ENCODE measurements at regions not wholly inside any gene's neighbourhood (a gene's known extent, or its start where the extent isn't known, plus 50 kb on each side); places are given as distances from the start of the nearest gene placed in this dataset.

DNA sequence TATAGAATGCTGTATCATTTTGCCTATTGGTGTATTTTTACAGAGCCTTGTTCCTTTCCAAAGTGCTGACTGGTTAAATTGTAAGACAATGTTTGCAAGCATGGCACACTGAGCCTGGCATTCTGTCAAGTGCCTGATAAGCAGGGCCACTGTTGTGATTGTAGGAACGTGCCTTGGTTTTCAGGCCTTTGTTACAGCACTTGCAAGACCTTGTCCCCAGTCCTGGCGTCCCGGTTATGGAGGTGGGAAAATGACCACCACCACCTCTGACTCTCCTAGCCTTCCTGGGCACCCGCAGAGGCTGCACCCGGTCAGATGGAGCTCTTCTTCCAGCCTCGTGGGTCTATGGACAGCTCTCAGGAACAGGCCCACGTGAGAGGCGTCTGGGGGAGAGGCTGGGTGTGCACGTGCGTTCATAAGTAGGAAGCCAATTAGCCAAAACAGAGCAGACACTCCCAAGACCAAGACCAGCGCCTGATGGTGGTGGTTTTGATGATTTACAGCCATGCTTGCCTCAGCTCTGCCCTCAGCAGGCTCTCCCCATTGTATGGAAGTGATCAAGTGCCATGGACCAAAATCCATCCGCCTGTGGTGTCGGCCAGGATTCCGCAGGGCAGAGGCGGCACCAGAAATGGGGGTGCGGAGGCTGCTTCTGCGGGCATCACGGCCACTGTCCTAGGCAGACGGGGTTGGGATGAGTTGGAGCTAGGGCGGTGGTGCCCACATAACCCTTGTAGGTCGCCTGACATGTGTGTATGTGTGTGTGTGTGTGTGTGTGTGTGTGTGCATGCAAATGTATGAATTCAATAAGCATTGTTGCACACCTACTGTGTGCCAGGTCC is 89.8 kb downstream of the RTL6 start:
- Histone ChIP-seq H3K27ac (ENCODE audit: insufficient read depth, low read length) (no peak overlapping the region), H3K4me2 (ENCODE audit: extremely low read depth, insufficient read depth, low read length) (no peak overlapping the region), H3K79me2 (ENCODE audit: control insufficient read depth, insufficient read depth, low read length) (no peaks in the 10 kb centered on the region), H3K4me3 (replicated peaks in 1 of 4; ENCODE audit: control extremely low read depth in 1 of 4, insufficient read depth in 1 of 4, low read depth in 3 of 4, low read length in 4 of 4) (no peak overlapping the region), H4K20me1 (ENCODE audit: control insufficient read depth, extremely low read depth, insufficient read depth, low read length) (no peaks in the 10 kb centered on the region), H3K36me3 (ENCODE audit: control insufficient read depth, insufficient read depth, low read length) (no peaks in the 10 kb centered on the region), H3K4me1 (ENCODE audit: control insufficient read depth, extremely low read depth, insufficient read depth, low read length) (no peaks in the 10 kb centered on the region), H3K9me3 (ENCODE audit: control insufficient read depth, insufficient read depth, low read depth, low read length) (no peaks in the 10 kb centered on the region), H3K9ac (ENCODE audit: insufficient read depth, low read length) (no peak overlapping the region), H3K27me3 (ENCODE audit: control insufficient read depth, insufficient read depth, low read length) (peaks cover 2% of the 10 kb centered on the region), H2AFZ (ENCODE audit: low read length) (no peak overlapping the region)
- DNase-seq (ENCODE audit: low read depth in 2 of 2) = no peak
- TF ChIP-seq EZH2 (IDR thresholded peaks at IDR 0.05; ENCODE audit: low read length, missing control alignments) = no peak
- TF ChIP-seq, protein P1, sequence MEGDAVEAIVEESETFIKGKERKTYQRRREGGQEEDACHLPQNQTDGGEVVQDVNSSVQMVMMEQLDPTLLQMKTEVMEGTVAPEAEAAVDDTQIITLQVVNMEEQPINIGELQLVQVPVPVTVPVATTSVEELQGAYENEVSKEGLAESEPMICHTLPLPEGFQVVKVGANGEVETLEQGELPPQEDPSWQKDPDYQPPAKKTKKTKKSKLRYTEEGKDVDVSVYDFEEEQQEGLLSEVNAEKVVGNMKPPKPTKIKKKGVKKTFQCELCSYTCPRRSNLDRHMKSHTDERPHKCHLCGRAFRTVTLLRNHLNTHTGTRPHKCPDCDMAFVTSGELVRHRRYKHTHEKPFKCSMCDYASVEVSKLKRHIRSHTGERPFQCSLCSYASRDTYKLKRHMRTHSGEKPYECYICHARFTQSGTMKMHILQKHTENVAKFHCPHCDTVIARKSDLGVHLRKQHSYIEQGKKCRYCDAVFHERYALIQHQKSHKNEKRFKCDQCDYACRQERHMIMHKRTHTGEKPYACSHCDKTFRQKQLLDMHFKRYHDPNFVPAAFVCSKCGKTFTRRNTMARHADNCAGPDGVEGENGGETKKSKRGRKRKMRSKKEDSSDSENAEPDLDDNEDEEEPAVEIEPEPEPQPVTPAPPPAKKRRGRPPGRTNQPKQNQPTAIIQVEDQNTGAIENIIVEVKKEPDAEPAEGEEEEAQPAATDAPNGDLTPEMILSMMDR (conservative IDR thresholded peaks at IDR 0.05 in 1 of 2, IDR thresholded peaks at IDR 0.05 in 1 of 2; ENCODE audit: low read depth in 1 of 2, low read length in 2 of 2) = no peak

DNA sequence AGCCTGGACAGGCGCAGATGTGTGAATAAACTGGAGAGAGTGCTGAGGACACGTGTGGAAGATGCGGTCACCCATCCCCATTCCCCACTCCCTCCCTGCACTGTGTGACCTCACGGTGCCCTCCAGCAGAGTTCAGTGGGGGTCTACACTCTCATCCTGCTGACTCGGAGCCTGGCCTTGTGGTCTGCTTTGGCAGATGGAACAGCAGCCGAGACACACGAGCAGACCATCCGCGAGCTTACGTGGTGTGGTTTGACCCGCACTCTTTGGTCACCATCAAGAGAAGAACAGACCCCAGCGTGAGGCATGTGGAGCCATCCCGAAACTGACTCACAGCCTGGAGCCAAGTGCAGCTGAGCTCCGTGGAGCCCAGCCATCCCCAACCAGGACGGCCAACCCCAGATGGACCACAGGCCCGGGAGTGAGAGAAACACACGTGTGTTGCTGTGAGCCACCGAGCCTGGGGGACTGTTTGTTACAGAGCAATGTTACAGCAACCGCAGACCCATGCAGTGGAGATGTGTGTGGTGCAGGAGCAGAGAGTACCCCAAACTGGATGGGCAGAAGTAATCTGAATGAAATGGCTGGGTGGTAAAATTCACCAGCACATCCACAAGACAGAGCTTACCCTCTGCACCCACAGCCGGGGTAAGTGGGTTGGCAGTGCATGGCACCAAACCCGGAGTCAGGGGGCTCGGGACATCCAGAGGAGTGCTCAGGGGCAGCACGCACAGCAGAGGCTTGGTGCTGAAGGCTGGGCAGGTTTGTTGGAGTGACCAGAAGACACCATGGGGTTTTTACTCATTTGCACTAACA is 90.7 kb downstream of the RTL6 start:
- H3K9ac ChIP-seq (ENCODE audit: insufficient read depth, low read length) = no peak overlapping the region
- no peaks in the 10 kb centered on the region for H3K4me1 ChIP-seq (ENCODE audit: control insufficient read depth, extremely low read depth, insufficient read depth, low read length)
- no peak overlapping the region for H3K27ac ChIP-seq (ENCODE audit: insufficient read depth, low read length)
- no peaks in the 10 kb centered on the region for H3K9me3 ChIP-seq (ENCODE audit: control insufficient read depth, insufficient read depth, low read depth, low read length)
- peak in 1 of 2 donors; percentile 58 for DNase-seq (ENCODE audit: low read depth in 2 of 2)
- no peak for TF ChIP-seq EZH2 (IDR thresholded peaks at IDR 0.05; ENCODE audit: low read length, missing control alignments)
- TF ChIP-seq, protein P1 (conservative IDR thresholded peaks at IDR 0.05 in 1 of 2, IDR thresholded peaks at IDR 0.05 in 1 of 2; ENCODE audit: low read depth in 1 of 2, low read length in 2 of 2) = no peak
- no peaks in the 10 kb centered on the region for H3K79me2 ChIP-seq (ENCODE audit: control insufficient read depth, insufficient read depth, low read length)
- H2AFZ ChIP-seq (ENCODE audit: low read length) = no peak overlapping the region
- peaks cover 3% of the 10 kb centered on the region for H3K27me3 ChIP-seq (ENCODE audit: control insufficient read depth, insufficient read depth, low read length)
- no peaks in the 10 kb centered on the region for H4K20me1 ChIP-seq (ENCODE audit: control insufficient read depth, extremely low read depth, insufficient read depth, low read length)
- H3K4me2 ChIP-seq (ENCODE audit: extremely low read depth, insufficient read depth, low read length) = no peak overlapping the region
- no peak overlapping the region for H3K4me3 ChIP-seq (replicated peaks in 1 of 4; ENCODE audit: control extremely low read depth in 1 of 4, insufficient read depth in 1 of 4, low read depth in 3 of 4, low read length in 4 of 4)
- H3K36me3 ChIP-seq (ENCODE audit: control insufficient read depth, insufficient read depth, low read length) = no peaks in the 10 kb centered on the region
